ENCODE measurements at regions not wholly inside any gene's neighbourhood (a gene's known extent, or its start where the extent isn't known, plus 50 kb on each side); places are given as distances from the start of the nearest gene placed in this dataset.

GRCh38 chr18:51891876-51892275, 448.1 kb upstream of the DCC start:
- TF ChIP-seq EZH2 (IDR thresholded peaks at IDR 0.05) (no peak), POLR2AphosphoS5 (IDR thresholded peaks at IDR 0.05; ENCODE audit: borderline replicate concordance, low read depth, low read length) (no peak)
